HG03565 (cell line): ENCODE measurements at regions not wholly inside any gene's neighbourhood (a gene's known extent, or its start where the extent isn't known, plus 50 kb on each side); places are given as distances from the start of the nearest gene placed in this dataset.
"Not testable (repeated sequence)": the region's sequence is repeated elsewhere in the genome, so short reads cannot be mapped to it uniquely, and the experiment has no call there.

Experiments used
- ATAC-seq: cut with Tn5 transposase; IDR thresholded peaks from one replicate; pipeline ENCODE4 v1.9.1; 2021; ENCODE audit warnings: mild to moderate bottlenecking, moderate library complexity; ENCODE audit not compliant: unreplicated experiment

- peak; percentile 88 for ATAC-seq
Measured at GRCh38 chr7:149714081-149714909, 59.1 kb downstream of the ZNF467 start.

- ATAC-seq, result no peak
Measured at GRCh38 chr7:149713731-149714068, 59.7 kb downstream of the ZNF467 start.

- no peak for ATAC-seq
Measured at GRCh38 chr7:149713061-149713730, 60.2 kb downstream of the ZNF467 start.

- no peak for ATAC-seq
Measured at GRCh38 chr7:149708026-149708425, 65.4 kb downstream of the ZNF467 start.

- ATAC-seq, result no peak
Measured at GRCh38 chr7:149707448-149707886, 65.9 kb downstream of the ZNF467 start.

- ATAC-seq, result no peak
Measured at GRCh38 chr7:149706398-149706797, 67.0 kb downstream of the ZNF467 start.

- ATAC-seq, result no peak
Measured at GRCh38 chr7:149704507-149704906, 68.9 kb downstream of the ZNF467 start.

GRCh38 chr7:149703044-149703650 lies 70.2 kb downstream of the ZNF467 start:
- no peak for ATAC-seq

GRCh38 chr7:149701495-149702240 lies 71.7 kb downstream of the ZNF467 start:
- ATAC-seq, result no peak

GRCh38 chr7:149697767-149698166 lies 75.6 kb downstream of the ZNF467 start:
- not testable (repeated sequence) for ATAC-seq

- no peak for ATAC-seq
Measured at GRCh38 chr7:149696280-149696679, 77.1 kb downstream of the ZNF467 start.

GRCh38 chr7:149692557-149692982 lies 80.8 kb downstream of the ZNF467 start:
- ATAC-seq, result no peak

GRCh38 chr7:149692056-149692455 lies 81.3 kb downstream of the ZNF467 start:
- no peak for ATAC-seq

- no peak for ATAC-seq
Measured at GRCh38 chr7:149690688-149691446, 82.5 kb downstream of the ZNF467 start.

- no peak for ATAC-seq
Measured at GRCh38 chr7:149689291-149689721, 84.1 kb downstream of the ZNF467 start.

- ATAC-seq, result no peak
Measured at GRCh38 chr7:149688836-149689235, 84.6 kb downstream of the ZNF467 start.

GRCh38 chr7:149687820-149688219 lies 85.6 kb downstream of the ZNF467 start:
- ATAC-seq, result not testable (repeated sequence)

- no peak for ATAC-seq
Measured at GRCh38 chr7:149686449-149686848, 86.9 kb downstream of the ZNF467 start.

GRCh38 chr7:149686011-149686410 lies 87.4 kb downstream of the ZNF467 start:
- ATAC-seq, result no peak

GRCh38 chr7:149685455-149685854 lies 87.9 kb downstream of the ZNF467 start:
- ATAC-seq, result no peak
